ENCODE measurements at regions not wholly inside any gene's neighbourhood (a gene's known extent, or its start where the extent isn't known, plus 50 kb on each side); places are given as distances from the start of the nearest gene placed in this dataset.

- no peak for TF ChIP-seq POLR2A (IDR thresholded peaks at IDR 0.05)
- TF ChIP-seq CTCF (IDR thresholded peaks at IDR 0.05) = no peak
These were observed 277.5 kb downstream of the RPS4Y2 start for GRCh38 chrY:21033363-21033762.
